ENCODE measurements at regions not wholly inside any gene's neighbourhood (a gene's known extent, or its start where the extent isn't known, plus 50 kb on each side); places are given as distances from the start of the nearest gene placed in this dataset.

DNA sequence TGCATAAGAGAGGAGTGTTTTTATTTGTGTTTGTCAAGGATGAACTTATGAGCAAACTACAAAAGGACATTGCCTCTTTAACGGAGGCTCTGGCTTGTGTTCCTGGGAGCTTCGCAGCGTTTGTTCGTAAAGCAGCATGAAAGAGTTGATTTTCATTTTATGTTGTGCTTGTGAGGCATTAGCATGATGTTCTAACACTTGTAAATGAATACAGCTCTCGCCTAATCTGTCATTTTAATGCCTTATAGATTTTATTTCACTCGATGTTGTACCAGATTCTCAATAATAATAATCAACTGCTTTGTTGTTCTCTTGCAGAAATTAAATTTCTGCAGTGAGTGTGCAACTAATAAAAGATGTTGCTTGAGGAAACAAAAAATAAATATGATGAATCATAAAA is 687.3 kb upstream of the FANCL start:
- TF ChIP-seq, protein P1, sequence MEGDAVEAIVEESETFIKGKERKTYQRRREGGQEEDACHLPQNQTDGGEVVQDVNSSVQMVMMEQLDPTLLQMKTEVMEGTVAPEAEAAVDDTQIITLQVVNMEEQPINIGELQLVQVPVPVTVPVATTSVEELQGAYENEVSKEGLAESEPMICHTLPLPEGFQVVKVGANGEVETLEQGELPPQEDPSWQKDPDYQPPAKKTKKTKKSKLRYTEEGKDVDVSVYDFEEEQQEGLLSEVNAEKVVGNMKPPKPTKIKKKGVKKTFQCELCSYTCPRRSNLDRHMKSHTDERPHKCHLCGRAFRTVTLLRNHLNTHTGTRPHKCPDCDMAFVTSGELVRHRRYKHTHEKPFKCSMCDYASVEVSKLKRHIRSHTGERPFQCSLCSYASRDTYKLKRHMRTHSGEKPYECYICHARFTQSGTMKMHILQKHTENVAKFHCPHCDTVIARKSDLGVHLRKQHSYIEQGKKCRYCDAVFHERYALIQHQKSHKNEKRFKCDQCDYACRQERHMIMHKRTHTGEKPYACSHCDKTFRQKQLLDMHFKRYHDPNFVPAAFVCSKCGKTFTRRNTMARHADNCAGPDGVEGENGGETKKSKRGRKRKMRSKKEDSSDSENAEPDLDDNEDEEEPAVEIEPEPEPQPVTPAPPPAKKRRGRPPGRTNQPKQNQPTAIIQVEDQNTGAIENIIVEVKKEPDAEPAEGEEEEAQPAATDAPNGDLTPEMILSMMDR (IDR thresholded peaks at IDR 0.05; ENCODE audit: insufficient read depth, low read length, poor library complexity, severe bottlenecking) = no peak
- no peak for TF ChIP-seq EZH2phosphoT487 (conservative IDR thresholded peaks at IDR 0.05; ENCODE audit: low read length)
